ENCODE measurements at regions not wholly inside any gene's neighbourhood (a gene's known extent, or its start where the extent isn't known, plus 50 kb on each side); places are given as distances from the start of the nearest gene placed in this dataset.

DNA sequence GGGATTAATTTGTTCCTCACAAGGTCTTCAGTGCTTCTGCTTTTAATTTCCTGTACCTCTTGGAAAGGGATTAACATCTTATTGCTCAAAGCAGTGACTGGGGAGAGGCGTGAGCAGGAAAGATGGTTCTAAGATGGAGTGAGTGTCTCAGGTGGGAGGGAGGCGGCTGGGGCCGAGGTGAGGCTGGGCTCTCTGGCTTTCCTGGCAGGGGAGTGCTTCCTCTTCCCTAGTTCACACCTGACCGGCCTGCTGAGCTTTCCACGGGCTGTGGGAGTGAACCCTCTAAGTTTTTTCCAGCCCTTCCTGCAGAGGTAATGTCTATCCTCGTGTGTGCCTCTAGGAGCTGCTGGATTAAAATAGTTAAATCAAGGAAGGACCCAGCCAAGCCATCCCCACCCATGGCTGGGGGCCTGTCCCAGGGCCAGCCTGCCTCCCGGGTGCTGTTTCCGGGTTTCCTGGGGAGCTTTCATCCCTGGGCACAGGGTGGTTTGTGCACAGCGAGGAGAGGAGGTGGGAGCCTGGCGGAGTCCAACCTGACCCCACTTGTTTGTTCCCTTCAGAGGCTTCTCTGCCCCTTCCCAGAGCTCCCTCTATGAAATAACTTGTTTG lies 179.1 kb downstream of the TFAP2C start:
- intact Hi-C loops (cut with micrococcal nuclease; ENCODE audit: unreplicated experiment), result no loop called here
- TF ChIP-seq HDAC6 (IDR thresholded peaks at IDR 0.05; ENCODE audit: unreplicated experiment) (no peak), SREBF1 (IDR thresholded peaks at IDR 0.05; ENCODE audit: low read length) (no peak), SUZ12 (IDR thresholded peaks at IDR 0.05; ENCODE audit: unreplicated experiment) (no peak), SPI1 (IDR thresholded peaks at IDR 0.05; ENCODE audit: borderline replicate concordance, insufficient read depth, low read depth, low read length) (no peak)
- TF ChIP-seq, protein P1, sequence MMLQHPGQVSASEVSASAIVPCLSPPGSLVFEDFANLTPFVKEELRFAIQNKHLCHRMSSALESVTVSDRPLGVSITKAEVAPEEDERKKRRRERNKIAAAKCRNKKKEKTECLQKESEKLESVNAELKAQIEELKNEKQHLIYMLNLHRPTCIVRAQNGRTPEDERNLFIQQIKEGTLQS (IDR thresholded peaks at IDR 0.05; ENCODE audit: borderline replicate concordance, extremely low read depth, low read depth, low read length), result no peak
- 4% methylated on average over 9 of the region's 10 CpGs for WGBS (ENCODE audit: insufficient coverage, insufficient replicate concordance, low lambda C conversion rate, missing lambda C conversion rate)
- no peak overlapping the region for H3K9ac ChIP-seq (ENCODE audit: control insufficient read depth, insufficient read depth, low read length)
- no peaks in the 10 kb centered on the region for H3K36me3 ChIP-seq (ENCODE audit: control insufficient read depth in 2 of 2, insufficient read depth in 2 of 2, low read length in 1 of 2)
- no peak overlapping the region for H3K4me2 ChIP-seq (ENCODE audit: control insufficient read depth, insufficient read depth)
- ChIA-PET POLR2A (no interaction called here), CTCF (no interaction called here), RAD21 (ENCODE audit: unreplicated experiment) (no interaction called here), SMC1A (ENCODE audit: uncharacterized antibody, unreplicated experiment) (interaction anchor here (0.6 kb wide), 1 partner anchor 350 kb away, joined by 3 read pairs; no protein-coding TSS in a partner anchor)
- in situ Hi-C loops (cut with MboI), result no loop called here
- FAIRE-seq (no peak), ATAC-seq (no peak), DNase-seq (ENCODE audit: low read depth, low spot score) (no peak)
- no peak overlapping the region for H3K27ac ChIP-seq (ENCODE audit: control insufficient read depth, insufficient read depth)
- H4K20me1 ChIP-seq (ENCODE audit: control insufficient read depth, insufficient read depth), result no peaks in the 10 kb centered on the region
- no TSS peak for BruUV-seq (replicated peaks)
- H3K27me3 ChIP-seq (replicated peaks in 1 of 2; ENCODE audit: control insufficient read depth in 2 of 2, insufficient read depth in 2 of 2, low read length in 1 of 2), result peaks cover 0 to 4% of the 10 kb centered on the region in 2 experiments; a peak in 2 of 4 replicates
- no peak overlapping the region for H3K4me3 ChIP-seq
- H3K9me3 ChIP-seq (replicated peaks; ENCODE audit: control insufficient read depth, insufficient read depth, low read length), result no peaks in the 10 kb centered on the region
- no peaks in the 10 kb centered on the region for H3K79me2 ChIP-seq (ENCODE audit: control insufficient read depth, insufficient read depth, low read length)
- no peaks in the 10 kb centered on the region for H3K4me1 ChIP-seq (ENCODE audit: control insufficient read depth, insufficient read depth, low read length)
- H2AFZ ChIP-seq (ENCODE audit: control insufficient read depth, low read depth, low read length), result no peak overlapping the region

DNA sequence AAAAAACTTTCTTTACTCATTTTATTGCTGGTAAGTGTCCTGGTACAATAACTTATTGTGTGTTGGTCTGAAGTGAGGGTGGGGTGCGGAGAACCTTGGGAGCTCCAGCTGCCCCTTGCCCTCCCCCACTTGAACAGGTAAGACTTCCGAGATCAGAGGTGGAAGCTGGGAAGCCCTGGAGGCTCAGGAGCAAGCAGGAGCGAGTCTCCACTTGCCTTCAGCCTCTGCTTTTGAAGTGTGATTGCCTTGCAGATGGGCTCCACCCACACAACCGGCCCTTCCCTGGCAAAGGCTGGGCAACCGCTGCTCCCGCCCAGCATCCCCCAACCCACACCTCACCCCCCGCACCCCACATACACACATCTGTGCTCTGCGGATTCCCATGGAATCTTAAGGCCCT lies 179.6 kb downstream of the TFAP2C start:
- Histone ChIP-seq H3K9ac (ENCODE audit: control insufficient read depth, insufficient read depth, low read length) (no peak overlapping the region), H3K79me2 (ENCODE audit: control insufficient read depth, insufficient read depth, low read length) (no peaks in the 10 kb centered on the region), H3K36me3 (ENCODE audit: control insufficient read depth in 2 of 2, insufficient read depth in 2 of 2, low read length in 1 of 2) (no peaks in the 10 kb centered on the region), H2AFZ (ENCODE audit: control insufficient read depth, low read depth, low read length) (no peak overlapping the region), H3K9me3 (replicated peaks; ENCODE audit: control insufficient read depth, insufficient read depth, low read length) (no peaks in the 10 kb centered on the region), H3K27ac (ENCODE audit: control insufficient read depth, insufficient read depth) (no peak overlapping the region), H3K4me1 (ENCODE audit: control insufficient read depth, insufficient read depth, low read length) (no peaks in the 10 kb centered on the region), H3K4me2 (ENCODE audit: control insufficient read depth, insufficient read depth) (no peak overlapping the region), H3K4me3 (no peak overlapping the region), H4K20me1 (ENCODE audit: control insufficient read depth, insufficient read depth) (no peaks in the 10 kb centered on the region), H3K27me3 (replicated peaks in 1 of 2; ENCODE audit: control insufficient read depth in 2 of 2, insufficient read depth in 2 of 2, low read length in 1 of 2) (peaks cover 0 to 4% of the 10 kb centered on the region in 2 experiments; a peak in 2 of 4 replicates)
- ChIA-PET CTCF (no interaction called here), SMC1A (ENCODE audit: uncharacterized antibody, unreplicated experiment) (interaction anchor here (0.6 kb wide), 1 partner anchor 350 kb away, joined by 3 read pairs; no protein-coding TSS in a partner anchor), POLR2A (no interaction called here), RAD21 (ENCODE audit: unreplicated experiment) (no interaction called here)
- no peak for FAIRE-seq
- in situ Hi-C loops (cut with MboI), result no loop called here
- no peak for ATAC-seq
- intact Hi-C loops (cut with micrococcal nuclease; ENCODE audit: unreplicated experiment), result no loop called here
- DNase-seq (ENCODE audit: low read depth, low spot score), result no peak
- BruUV-seq (replicated peaks), result no TSS peak
- TF ChIP-seq STAT3 (IDR thresholded peaks at IDR 0.05; ENCODE audit: low read depth, low read length) (no peak), SPI1 (IDR thresholded peaks at IDR 0.05; ENCODE audit: borderline replicate concordance, insufficient read depth, low read depth, low read length) (no peak), IKZF2 (IDR thresholded peaks at IDR 0.05) (no peak), NFXL1 (IDR thresholded peaks at IDR 0.05; ENCODE audit: borderline replicate concordance) (no peak), POLR2AphosphoS2 (IDR thresholded peaks at IDR 0.05; ENCODE audit: low read depth, low read length) (no peak), RAD51 (IDR thresholded peaks at IDR 0.05) (no peak), MXI1 (IDR thresholded peaks at IDR 0.05; ENCODE audit: low read depth, low read length) (no peak), SREBF2 (IDR thresholded peaks at IDR 0.05; ENCODE audit: low read length) (no peak), ESRRA (IDR thresholded peaks at IDR 0.05; ENCODE audit: low read length) (no peak), NRF1 (conservative IDR thresholded peaks at IDR 0.05; ENCODE audit: low read depth, low read length) (no peak), SRF (IDR thresholded peaks at IDR 0.05; ENCODE audit: low read depth in 2 of 2, low read length in 2 of 2) (no peak), ZNF24 (IDR thresholded peaks at IDR 0.05) (no peak), RFX5 (IDR thresholded peaks at IDR 0.05; ENCODE audit: low read depth, low read length) (no peak)
- TF ChIP-seq, protein P2, sequence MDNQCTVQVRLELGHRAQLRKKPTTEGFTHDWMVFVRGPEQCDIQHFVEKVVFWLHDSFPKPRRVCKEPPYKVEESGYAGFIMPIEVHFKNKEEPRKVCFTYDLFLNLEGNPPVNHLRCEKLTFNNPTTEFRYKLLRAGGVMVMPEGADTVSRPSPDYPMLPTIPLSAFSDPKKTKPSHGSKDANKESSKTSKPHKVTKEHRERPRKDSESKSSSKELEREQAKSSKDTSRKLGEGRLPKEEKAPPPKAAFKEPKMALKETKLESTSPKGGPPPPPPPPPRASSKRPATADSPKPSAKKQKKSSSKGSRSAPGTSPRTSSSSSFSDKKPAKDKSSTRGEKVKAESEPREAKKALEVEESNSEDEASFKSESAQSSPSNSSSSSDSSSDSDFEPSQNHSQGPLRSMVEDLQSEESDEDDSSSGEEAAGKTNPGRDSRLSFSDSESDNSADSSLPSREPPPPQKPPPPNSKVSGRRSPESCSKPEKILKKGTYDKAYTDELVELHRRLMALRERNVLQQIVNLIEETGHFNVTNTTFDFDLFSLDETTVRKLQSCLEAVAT (IDR thresholded peaks at IDR 0.05), result no peak
- WGBS (ENCODE audit: insufficient coverage, insufficient replicate concordance, low lambda C conversion rate, missing lambda C conversion rate), result 25% methylated on average over 8 of the region's 8 CpGs
